HEK293 (cell line): ENCODE measurements at regions not wholly inside any gene's neighbourhood (a gene's known extent, or its start where the extent isn't known, plus 50 kb on each side); places are given as distances from the start of the nearest gene placed in this dataset.

Source experiments
- CTCF ChIA-PET: fragments of 350-600 bp; formaldehyde crosslinking; extraction: SDS; loops from one replicate; lab custom pipeline; 2021; ENCODE audit warnings: antibody characterized with exemption; lab: Yijun Ruan, JAX
- POLR2A ChIA-PET: fragments of 300-600 bp; formaldehyde crosslinking; extraction: SDS; loops from one replicate; lab custom pipeline; 2020; ENCODE audit warnings: antibody characterized with exemption, inconsistent platforms; lab: Yijun Ruan, JAX
- H3K27ac ChIP-seq: fragments of 200-500 bp; sonication (Bioruptor generic); 2 replicates; pipeline ENCODE4 v1.5.1; 2014; ENCODE audit warnings: low read depth, low read length, control low read depth, inconsistent platforms; ENCODE audit errors: extremely low read depth
- H3K36me3 ChIP-seq, 2 experiments: fragments of 200-500 bp in 1 of 2; sonication (Bioruptor generic) in 1 of 2; 1 replicate in 1 of 2; 2 replicates in 1 of 2; pipeline ENCODE4 v1.5.1; 2014 to 2017; ENCODE audit warnings: inconsistent platforms in 2 of 2, low read length in 2 of 2; ENCODE audit not compliant: control insufficient read depth in 2 of 2, insufficient read depth in 1 of 2
- H3K4me1 ChIP-seq: fragments of 200-500 bp; sonication (Bioruptor generic); 2 replicates; pipeline ENCODE4 v1.5.1; 2014; ENCODE audit warnings: mild to moderate bottlenecking, low read length, inconsistent platforms; ENCODE audit not compliant: control insufficient read depth, insufficient read depth
- H3K4me3 ChIP-seq: 2 replicates; pipeline ENCODE4 v1.5.1; 2011; ENCODE audit warnings: low read depth, mild to moderate bottlenecking, control low read depth, low read length, moderate library complexity
- H3K9me3 ChIP-seq: fragments of 200-500 bp; sonication (Bioruptor generic); 2 replicates; pipeline ENCODE4 v1.5.1; 2014; ENCODE audit warnings: low read depth, low read length, inconsistent platforms; ENCODE audit not compliant: control insufficient read depth, insufficient read depth
- BCL6B ChIP-seq: fragments of 450-650 bp; formaldehyde crosslinking; IDR thresholded peaks from 2 replicates; pipeline ENCODE4 v1.5.1; 2017; ENCODE audit warnings: missing biosample characterization, missing genetic modification characterization
- GLI2 ChIP-seq: fragments of 450-650 bp; formaldehyde crosslinking; IDR thresholded peaks from 2 replicates; pipeline ENCODE4; 2017; ENCODE audit warnings: missing biosample characterization, missing genetic modification characterization, low read depth, borderline replicate concordance
- GLI4 ChIP-seq: fragments of 450-650 bp; formaldehyde crosslinking; IDR thresholded peaks from 2 replicates; pipeline ENCODE4 v1.5.1; 2016; ENCODE audit warnings: missing biosample characterization, missing genetic modification characterization
- KLF7 ChIP-seq: fragments of 450-650 bp; formaldehyde crosslinking; IDR thresholded peaks from 2 replicates; pipeline ENCODE4 v1.5.1; 2016; ENCODE audit warnings: missing biosample characterization, missing genetic modification characterization, borderline replicate concordance
- PRDM4 ChIP-seq: fragments of 450-650 bp; formaldehyde crosslinking; IDR thresholded peaks from 2 replicates; pipeline ENCODE4 v1.5.1; 2017; ENCODE audit warnings: missing biosample characterization, missing genetic modification characterization
- YY2 ChIP-seq: fragments of 450-650 bp; formaldehyde crosslinking; IDR thresholded peaks from 2 replicates; pipeline ENCODE4 v1.5.1; 2016; ENCODE audit warnings: missing biosample characterization, missing genetic modification characterization
- ZBTB7A ChIP-seq: fragments of 450-650 bp; formaldehyde crosslinking; IDR thresholded peaks from 2 replicates; pipeline ENCODE4 v1.5.1; 2016; ENCODE audit warnings: low read depth, missing biosample characterization, missing genetic modification characterization
- ZFP69B ChIP-seq: fragments of 450-650 bp; formaldehyde crosslinking; IDR thresholded peaks from 2 replicates; pipeline ENCODE4 v1.5.1; 2016; ENCODE audit warnings: missing biosample characterization, missing genetic modification characterization
- ZNF10 ChIP-seq: fragments of 450-650 bp; formaldehyde crosslinking; IDR thresholded peaks from 2 replicates; pipeline ENCODE4 v1.5.1; 2017; ENCODE audit warnings: missing biosample characterization, missing genetic modification characterization
- ZNF148 ChIP-seq: fragments of 450-650 bp; formaldehyde crosslinking; IDR thresholded peaks from 2 replicates; pipeline ENCODE4 v1.5.0; 2017; ENCODE audit warnings: missing biosample characterization, missing genetic modification characterization, borderline replicate concordance
- ZNF211 ChIP-seq: fragments of 450-650 bp; formaldehyde crosslinking; IDR thresholded peaks from 2 replicates; pipeline ENCODE4 v1.5.1; 2016; ENCODE audit warnings: low read depth, missing biosample characterization, missing genetic modification characterization
- ZNF223 ChIP-seq: fragments of 450-650 bp; formaldehyde crosslinking; IDR thresholded peaks from 2 replicates; pipeline ENCODE4 v1.5.1; 2016; ENCODE audit warnings: missing biosample characterization, missing genetic modification characterization
- ZNF266 ChIP-seq: fragments of 450-650 bp; formaldehyde crosslinking; IDR thresholded peaks from 2 replicates; pipeline ENCODE4 v1.5.1; 2016; ENCODE audit warnings: missing biosample characterization, missing genetic modification characterization, low read depth
- ZNF274 ChIP-seq, 2 experiments: fragments of 200-500 bp in 1 of 2; fragments of 450-650 bp in 1 of 2; sonication (Bioruptor generic) in 1 of 2; formaldehyde crosslinking in 1 of 2; IDR thresholded peaks; 2 replicates each; pipeline versions ENCODE4 v1.5.1 to v1.6.1; 2014 to 2016; ENCODE audit warnings: borderline replicate concordance in 1 of 2, inconsistent platforms in 1 of 2, low read length in 1 of 2, missing biosample characterization in 1 of 2, missing genetic modification characterization in 1 of 2
- ZNF394 ChIP-seq: fragments of 450-650 bp; formaldehyde crosslinking; IDR thresholded peaks from 2 replicates; pipeline ENCODE4 v1.5.1; 2016; ENCODE audit warnings: missing biosample characterization, missing genetic modification characterization, mild to moderate bottlenecking, moderate library complexity, borderline replicate concordance
- ZNF449 ChIP-seq: fragments of 450-650 bp; formaldehyde crosslinking; IDR thresholded peaks from 2 replicates; pipeline ENCODE4 v1.5.1; 2017; ENCODE audit warnings: missing biosample characterization, mild to moderate bottlenecking, missing genetic modification characterization, moderate library complexity
- ZNF629 ChIP-seq: fragments of 450-650 bp; formaldehyde crosslinking; IDR thresholded peaks from 2 replicates; pipeline ENCODE4 v1.5.1; 2017; ENCODE audit warnings: missing biosample characterization, missing genetic modification characterization
- ZNF664 ChIP-seq: fragments of 450-650 bp; formaldehyde crosslinking; IDR thresholded peaks from 2 replicates; pipeline ENCODE4 v1.5.1; 2016; ENCODE audit warnings: missing biosample characterization, missing genetic modification characterization
- ZNF777 ChIP-seq: fragments of 450-650 bp; formaldehyde crosslinking; IDR thresholded peaks from 2 replicates; pipeline ENCODE4 v1.5.1; 2017; ENCODE audit warnings: missing biosample characterization, missing genetic modification characterization, borderline replicate concordance
- ZNF830 ChIP-seq: fragments of 450-650 bp; IDR thresholded peaks from 2 replicates; pipeline ENCODE4 v1.5.0; 2018; ENCODE audit warnings: missing biosample characterization, missing genetic modification characterization, low read depth, mild to moderate bottlenecking, moderate library complexity

DNA sequence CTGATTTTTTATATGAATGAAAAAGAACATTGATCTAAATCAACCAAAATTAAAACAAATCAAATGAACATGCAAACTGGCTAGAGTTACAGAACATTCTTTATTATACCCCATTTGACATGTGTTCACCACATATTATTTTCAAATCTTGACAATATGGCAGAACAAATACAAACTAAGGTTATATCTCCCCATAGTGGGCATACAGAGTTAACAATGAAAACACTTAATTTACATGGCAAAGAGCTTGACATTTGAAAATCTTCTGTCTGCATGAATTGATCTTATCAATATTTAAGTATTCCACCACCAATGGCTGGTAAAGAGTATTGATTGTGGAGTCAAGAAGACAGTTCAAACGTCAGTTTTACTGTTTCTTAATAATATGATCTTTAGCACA lies 197.9 kb upstream of the ANO3 start:
- H3K4me1 ChIP-seq: no peaks in the 10 kb centered on the region
- H3K9me3 ChIP-seq: no peaks in the 10 kb centered on the region
- no peak overlapping the region for H3K27ac ChIP-seq
- H3K4me3 ChIP-seq: no peak overlapping the region
- POLR2A ChIA-PET: no interaction called here
- no peaks in the 10 kb centered on the region for H3K36me3 ChIP-seq
- CTCF ChIA-PET: interaction anchor here (0.6 to 1.4 kb wide), 2 partner anchors 11 to 95 kb away, joined by 3 read pairs; no protein-coding TSS in a partner anchor
- TF ChIP-seq GLI4 (tag by site-specific recombination) (no peak), ZNF223 (no peak), ZNF449 (no peak), ZNF148 (no peak), PRDM4 (no peak), GLI2 (no peak), KLF7 (tag by site-specific recombination) (no peak), ZNF274 (IDR thresholded peaks at IDR 0.05; ENCODE audit: low read length) (no peak), ZNF274 (tag by site-specific recombination; IDR thresholded peaks at IDR 0.05; ENCODE audit: borderline replicate concordance) (no peak), ZNF10 (tag by site-specific recombination) (no peak), ZBTB7A (tag by site-specific recombination) (no peak), ZNF394 (no peak), ZNF211 (tag by site-specific recombination) (no peak), ZNF830 (no peak), ZNF629 (no peak), ZNF664 (tag by site-specific recombination) (no peak), ZNF266 (tag by site-specific recombination) (no peak), ZFP69B (tag by site-specific recombination) (no peak), BCL6B (tag by site-specific recombination) (no peak), YY2 (tag by site-specific recombination) (no peak), ZNF777 (no peak)
